ENCODE measurements at regions not wholly inside any gene's neighbourhood (a gene's known extent, or its start where the extent isn't known, plus 50 kb on each side); places are given as distances from the start of the nearest gene placed in this dataset.
"Not testable (repeated sequence)": the region's sequence is repeated elsewhere in the genome, so short reads cannot be mapped to it uniquely, and the experiment has no call there.

GRCh38 chr2:114368705-114369104 is 73.7 kb upstream of the DPP10 start:
- Mint-ChIP-seq H3K4me1 (ENCODE audit: unreplicated experiment) (no peaks in the 10 kb centered on the region), H3K4me3 (no peak overlapping the region), H3K27me3 (no peaks in the 10 kb centered on the region), H3K9me3 (peaks cover 11% of the 10 kb centered on the region), H3K36me3 (no peaks in the 10 kb centered on the region), H3K27ac (no peak overlapping the region)
- TF ChIP-seq CTCF (conservative IDR thresholded peaks at IDR 0.05), result no peak
- DNase-seq (ENCODE audit: extremely low spot score, unreplicated experiment), result no peak

- peaks cover 11% of the 10 kb centered on the region for H3K9me3 Mint-ChIP-seq
- not testable (repeated sequence) for DNase-seq (ENCODE audit: extremely low spot score, unreplicated experiment); H3K27me3 Mint-ChIP-seq; H3K36me3 Mint-ChIP-seq; H3K4me1 Mint-ChIP-seq (ENCODE audit: unreplicated experiment); H3K4me3 Mint-ChIP-seq; H3K27ac Mint-ChIP-seq
Measured at GRCh38 chr2:114371721-114372120, 70.7 kb upstream of the DPP10 start.

DNA sequence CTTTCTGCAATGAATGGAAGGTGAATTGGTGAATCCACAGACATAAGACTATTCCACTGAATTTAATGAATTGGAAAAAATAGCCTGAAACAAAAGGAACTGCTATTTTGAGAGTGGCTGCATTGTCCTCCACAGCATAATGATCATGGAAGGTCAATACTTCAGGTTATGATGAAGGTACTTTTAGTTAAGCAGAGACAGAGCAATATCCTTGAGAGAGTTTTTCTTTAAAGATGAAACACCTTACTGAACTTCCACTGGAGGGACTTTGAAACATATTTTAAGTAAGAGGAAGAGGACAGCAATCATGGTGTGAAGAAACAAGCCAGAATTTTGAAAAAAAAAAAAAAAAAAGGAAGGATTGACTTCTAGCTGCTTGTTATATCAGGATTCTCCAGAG is 68.8 kb upstream of the DPP10 start:
- H3K36me3 Mint-ChIP-seq, result no peaks in the 10 kb centered on the region
- no peaks in the 10 kb centered on the region for H3K4me1 Mint-ChIP-seq (ENCODE audit: unreplicated experiment)
- H3K4me3 Mint-ChIP-seq, result no peak overlapping the region
- no peak for TF ChIP-seq CTCF (conservative IDR thresholded peaks at IDR 0.05)
- no peaks in the 10 kb centered on the region for H3K27me3 Mint-ChIP-seq
- DNase-seq (ENCODE audit: extremely low spot score, unreplicated experiment), result no peak
- H3K27ac Mint-ChIP-seq, result no peak overlapping the region
- H3K9me3 Mint-ChIP-seq, result peaks cover 7% of the 10 kb centered on the region

- Mint-ChIP-seq H3K9me3 (no peaks in the 10 kb centered on the region), H3K4me3 (no peak overlapping the region), H3K27me3 (no peaks in the 10 kb centered on the region), H3K36me3 (no peaks in the 10 kb centered on the region), H3K27ac (no peak overlapping the region), H3K4me1 (ENCODE audit: unreplicated experiment) (no peaks in the 10 kb centered on the region)
- no peak for DNase-seq (ENCODE audit: extremely low spot score, unreplicated experiment)
- no peak for TF ChIP-seq CTCF (conservative IDR thresholded peaks at IDR 0.05)
Measured at GRCh38 chr2:114384441-114384840, 58.0 kb upstream of the DPP10 start.

DNA sequence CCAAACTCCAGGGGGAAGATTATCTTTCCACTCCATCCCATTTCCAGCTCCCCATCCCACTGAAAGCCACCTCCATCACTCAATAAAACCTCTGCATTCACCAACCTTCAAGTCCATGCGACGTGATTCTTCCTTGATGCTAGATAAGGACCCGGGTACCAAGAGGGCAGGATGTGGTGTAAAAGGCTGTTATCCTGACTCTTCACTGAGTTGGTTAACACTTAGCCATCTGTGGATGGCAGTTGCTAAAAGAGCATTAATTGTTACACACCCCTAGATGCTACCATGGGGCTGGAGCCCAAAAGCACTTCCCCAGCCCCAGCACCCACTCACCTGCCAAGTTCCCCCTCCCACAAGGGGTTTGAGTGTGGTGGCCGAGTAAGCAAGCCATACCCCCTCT is 53.4 kb upstream of the DPP10 start:
- no peak for DNase-seq (ENCODE audit: extremely low spot score, unreplicated experiment)
- Mint-ChIP-seq H3K27ac (no peak overlapping the region), H3K4me3 (no peak overlapping the region), H3K4me1 (ENCODE audit: unreplicated experiment) (no peaks in the 10 kb centered on the region), H3K9me3 (no peaks in the 10 kb centered on the region), H3K27me3 (no peaks in the 10 kb centered on the region), H3K36me3 (no peaks in the 10 kb centered on the region)
- TF ChIP-seq CTCF (conservative IDR thresholded peaks at IDR 0.05), result no peak

All from type B pancreatic cell (in vitro differentiated cells).